ENCODE measurements at regions not wholly inside any gene's neighbourhood (a gene's known extent, or its start where the extent isn't known, plus 50 kb on each side); places are given as distances from the start of the nearest gene placed in this dataset.

- no peak for TF ChIP-seq GABPA (IDR thresholded peaks at IDR 0.05 in 1 of 2, conservative IDR thresholded peaks at IDR 0.05 in 1 of 2)
- TF ChIP-seq TAF1 (conservative IDR thresholded peaks at IDR 0.05) = no peak
Observed at GRCh38 chr1:96048572-96049212, 672.9 kb upstream of the PTBP2 start (continued).

GRCh38 chr1:96049759-96050409, 671.7 kb upstream of the PTBP2 start:
- WGBS = 63% methylated on average over 3 of the region's 3 CpGs
- no peak overlapping the region for H3K27ac ChIP-seq (ENCODE audit: low read depth in 1 of 2, low read length in 2 of 2)
- H3K9ac ChIP-seq (ENCODE audit: low read depth in 1 of 2, low read length in 2 of 2) = no peak overlapping the region
- no peak for DNase-seq (ENCODE audit: low spot score)
- TF ChIP-seq MAX (IDR thresholded peaks at IDR 0.05) = no peak
- no peak for TF ChIP-seq HNF4G (IDR thresholded peaks at IDR 0.05)
- TF ChIP-seq SP1 (IDR thresholded peaks at IDR 0.05) = no peak
- TF ChIP-seq HNF4A (conservative IDR thresholded peaks at IDR 0.05) = no peak
- TF ChIP-seq GABPA (IDR thresholded peaks at IDR 0.05 in 1 of 2, conservative IDR thresholded peaks at IDR 0.05 in 1 of 2) = no peak
- TF ChIP-seq NR2F2 (IDR thresholded peaks at IDR 0.05) = no peak
- no peak for TF ChIP-seq FOXA1 (IDR thresholded peaks at IDR 0.05)
- TF ChIP-seq RAD21 (IDR thresholded peaks at IDR 0.05) = no peak
- no peak for TF ChIP-seq ATF3 (IDR thresholded peaks at IDR 0.05)
- TF ChIP-seq ZBTB33 (IDR thresholded peaks at IDR 0.05) = no peak
- no peak for TF ChIP-seq CTCF (IDR thresholded peaks at IDR 0.05; ENCODE audit: low read depth, low read length, missing input control)
- TF ChIP-seq JUND (IDR thresholded peaks at IDR 0.05) = no peak
- no peaks in the 10 kb centered on the region for H3K27me3 ChIP-seq (ENCODE audit: control insufficient read depth in 4 of 4, insufficient read depth in 4 of 4, low read length in 3 of 4)
- no peaks in the 10 kb centered on the region for H3K36me3 ChIP-seq (ENCODE audit: control insufficient read depth in 4 of 4, insufficient read depth in 3 of 4, low read depth in 1 of 4, low read length in 3 of 4)
- H3K4me1 ChIP-seq (ENCODE audit: control insufficient read depth in 4 of 4, insufficient read depth in 4 of 4, low read length in 3 of 4) = no peaks in the 10 kb centered on the region
- H3K9me3 ChIP-seq (ENCODE audit: control insufficient read depth in 4 of 4, low read length in 3 of 4) = no peaks in the 10 kb centered on the region
- H3K4me3 ChIP-seq (ENCODE audit: low read depth in 1 of 3, low read length in 3 of 3) = no peak overlapping the region

- no peak for DNase-seq (ENCODE audit: low spot score)
- Histone ChIP-seq H3K27ac (ENCODE audit: low read depth in 1 of 2, low read length in 2 of 2) (no peak overlapping the region), H3K27me3 (ENCODE audit: control insufficient read depth in 4 of 4, insufficient read depth in 4 of 4, low read length in 3 of 4) (no peaks in the 10 kb centered on the region), H3K9me3 (ENCODE audit: control insufficient read depth in 4 of 4, low read length in 3 of 4) (no peaks in the 10 kb centered on the region), H3K4me3 (ENCODE audit: low read depth in 1 of 3, low read length in 3 of 3) (no peak overlapping the region), H3K4me1 (ENCODE audit: control insufficient read depth in 4 of 4, insufficient read depth in 4 of 4, low read length in 3 of 4) (no peaks in the 10 kb centered on the region), H3K36me3 (ENCODE audit: control insufficient read depth in 4 of 4, insufficient read depth in 3 of 4, low read depth in 1 of 4, low read length in 3 of 4) (no peaks in the 10 kb centered on the region), H3K9ac (ENCODE audit: low read depth in 1 of 2, low read length in 2 of 2) (no peak overlapping the region)
- 58% methylated on average over 1 of the region's 1 CpG for WGBS
- TF ChIP-seq YY1 (IDR thresholded peaks at IDR 0.05) (no peak), REST (IDR thresholded peaks at IDR 0.05) (no peak), FOXA2 (IDR thresholded peaks at IDR 0.05) (no peak), NR2F2 (IDR thresholded peaks at IDR 0.05) (no peak), HNF4G (IDR thresholded peaks at IDR 0.05) (no peak), JUND (IDR thresholded peaks at IDR 0.05) (no peak), EGR1 (IDR thresholded peaks at IDR 0.05; ENCODE audit: low read depth in 2 of 2) (no peak), RXRA (IDR thresholded peaks at IDR 0.05) (no peak), GABPA (IDR thresholded peaks at IDR 0.05 in 1 of 2, conservative IDR thresholded peaks at IDR 0.05 in 1 of 2) (no peak), SP1 (IDR thresholded peaks at IDR 0.05) (no peak), FOXA1 (IDR thresholded peaks at IDR 0.05) (no peak), MAX (IDR thresholded peaks at IDR 0.05) (no peak), CTCF (IDR thresholded peaks at IDR 0.05; ENCODE audit: low read depth, low read length, missing input control) (no peak), HNF4A (conservative IDR thresholded peaks at IDR 0.05) (no peak), RAD21 (IDR thresholded peaks at IDR 0.05) (no peak), TAF1 (conservative IDR thresholded peaks at IDR 0.05) (no peak)
Observed at GRCh38 chr1:96059276-96059675, 662.3 kb upstream of the PTBP2 start.

Measured in liver (tissue), 8 donors.